Esophagus muscularis mucosa (tissue), 4 donors: ENCODE measurements at regions not wholly inside any gene's neighbourhood (a gene's known extent, or its start where the extent isn't known, plus 50 kb on each side); places are given as distances from the start of the nearest gene placed in this dataset.

ENCODE experiments used
- EP300 ChIP-seq: sonication (generic); formaldehyde crosslinking; IDR thresholded peaks from one replicate; pipeline ENCODE4 v1.6.1; 2017; ENCODE audit warnings: antibody characterized with exemption
- POLR2A ChIP-seq: fragments of 450-650 bp; IDR thresholded peaks from one replicate; pipeline ENCODE4 v1.6.1; 2017; ENCODE audit warnings: antibody characterized with exemption, moderate library complexity, mild to moderate bottlenecking, low read depth
- POLR2AphosphoS5 ChIP-seq, 2 donors: sonication (generic); formaldehyde crosslinking; IDR thresholded peaks; one replicate each; pipeline ENCODE4 v1.6.1; 2017; ENCODE audit warnings: antibody characterized with exemption in 2 of 2
- TF ChIP-seq, protein P1 (sequence below), 3 experiments: fragments of 200-600 bp in 2 of 3; fragments of 450-650 bp in 1 of 3; sonication (generic) in 2 of 3; IDR thresholded peaks; one replicate each; pipeline ENCODE4 v1.5.1; 2017 to 2019; ENCODE audit warnings: antibody characterized with exemption in 3 of 3, mild to moderate bottlenecking in 2 of 3, moderate library complexity in 1 of 3

DNA sequence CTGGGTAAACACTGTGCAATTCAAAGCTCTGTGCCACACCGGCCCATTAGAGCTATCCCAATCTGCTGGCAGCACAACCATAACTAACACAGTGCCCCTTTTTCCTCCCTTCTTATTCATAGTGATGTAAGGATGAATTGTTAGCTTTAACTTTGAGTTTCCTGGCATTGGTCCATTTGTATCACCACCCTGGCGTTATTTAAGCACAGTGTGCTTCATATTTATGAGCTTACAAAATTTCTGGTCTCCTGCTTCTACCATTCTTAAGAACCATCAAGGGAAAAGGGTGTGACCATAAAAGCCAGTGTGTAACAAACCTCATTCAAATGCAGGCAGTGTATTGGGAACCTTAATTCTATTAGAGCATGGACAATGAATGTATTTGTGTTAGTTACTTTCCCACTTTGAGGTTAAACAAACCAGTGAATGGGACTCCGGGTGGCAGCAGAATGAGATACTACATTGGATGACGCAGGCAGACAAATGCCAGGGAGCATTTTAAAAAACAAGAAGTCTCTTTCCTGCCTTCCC, 222.6 kb downstream of the TMEM161B start:
- TF ChIP-seq, protein P1, sequence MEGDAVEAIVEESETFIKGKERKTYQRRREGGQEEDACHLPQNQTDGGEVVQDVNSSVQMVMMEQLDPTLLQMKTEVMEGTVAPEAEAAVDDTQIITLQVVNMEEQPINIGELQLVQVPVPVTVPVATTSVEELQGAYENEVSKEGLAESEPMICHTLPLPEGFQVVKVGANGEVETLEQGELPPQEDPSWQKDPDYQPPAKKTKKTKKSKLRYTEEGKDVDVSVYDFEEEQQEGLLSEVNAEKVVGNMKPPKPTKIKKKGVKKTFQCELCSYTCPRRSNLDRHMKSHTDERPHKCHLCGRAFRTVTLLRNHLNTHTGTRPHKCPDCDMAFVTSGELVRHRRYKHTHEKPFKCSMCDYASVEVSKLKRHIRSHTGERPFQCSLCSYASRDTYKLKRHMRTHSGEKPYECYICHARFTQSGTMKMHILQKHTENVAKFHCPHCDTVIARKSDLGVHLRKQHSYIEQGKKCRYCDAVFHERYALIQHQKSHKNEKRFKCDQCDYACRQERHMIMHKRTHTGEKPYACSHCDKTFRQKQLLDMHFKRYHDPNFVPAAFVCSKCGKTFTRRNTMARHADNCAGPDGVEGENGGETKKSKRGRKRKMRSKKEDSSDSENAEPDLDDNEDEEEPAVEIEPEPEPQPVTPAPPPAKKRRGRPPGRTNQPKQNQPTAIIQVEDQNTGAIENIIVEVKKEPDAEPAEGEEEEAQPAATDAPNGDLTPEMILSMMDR (IDR thresholded peaks at IDR 0.05) = no peak
- no peak for TF ChIP-seq POLR2A
- TF ChIP-seq POLR2AphosphoS5 (IDR thresholded peaks at IDR 0.05) = no peak
- TF ChIP-seq EP300 = no peak
